Osteoblast (primary cell): ENCODE measurements at regions not wholly inside any gene's neighbourhood (a gene's known extent, or its start where the extent isn't known, plus 50 kb on each side); places are given as distances from the start of the nearest gene placed in this dataset.

Source experiments
- DNase-seq: peaks from one replicate; pipeline ENCODE4 v3.0.0; 2011; ENCODE audit warnings: low spot score, mixed read lengths; ENCODE audit not compliant: insufficient read length; ENCODE audit errors: missing footprints
- H2AFZ ChIP-seq: 2 replicates; pipeline ENCODE4 v1.6.0; 2011; ENCODE audit warnings: mild to moderate bottlenecking, low read length
- H3K27ac ChIP-seq: 2 replicates; pipeline ENCODE4 v1.5.1; 2011; ENCODE audit warnings: mild to moderate bottlenecking, low read depth, low read length, moderate library complexity
- H3K27me3 ChIP-seq: 2 replicates; pipeline ENCODE4 v1.6.0; 2012; ENCODE audit warnings: mild to moderate bottlenecking, control low read depth, inconsistent platforms, low read length, moderate library complexity; ENCODE audit not compliant: insufficient read depth
- H3K36me3 ChIP-seq: 2 replicates; pipeline ENCODE4 v1.5.1; 2011; ENCODE audit warnings: mild to moderate bottlenecking, low read length, control low read depth, moderate library complexity; ENCODE audit not compliant: insufficient read depth
- H3K4me1 ChIP-seq: 2 replicates; pipeline ENCODE4 v1.5.1; 2011; ENCODE audit warnings: mild to moderate bottlenecking, low read length, control low read depth, moderate library complexity; ENCODE audit not compliant: insufficient read depth
- H3K4me2 ChIP-seq: 2 replicates; pipeline ENCODE4 v1.6.0; 2011; ENCODE audit warnings: mild to moderate bottlenecking, low read length; ENCODE audit not compliant: insufficient read depth
- H3K4me3 ChIP-seq: fragments of 200-600 bp; sonication (generic); 3 replicates; pipeline ENCODE4 v1.5.1; 2012; ENCODE audit warnings: mild to moderate bottlenecking, low read length, inconsistent platforms; ENCODE audit not compliant: insufficient read depth
- H3K79me2 ChIP-seq: 2 replicates; pipeline ENCODE4 v1.6.0; 2012; ENCODE audit warnings: mild to moderate bottlenecking, low read length, control low read depth, inconsistent platforms; ENCODE audit not compliant: insufficient read depth
- H3K9me3 ChIP-seq: 2 replicates; pipeline ENCODE4 v1.5.1; 2011; ENCODE audit warnings: low read depth, low read length, control low read depth
- H4K20me1 ChIP-seq: 2 replicates; pipeline ENCODE4 v1.6.0; 2012; ENCODE audit warnings: mild to moderate bottlenecking, low read length, control low read depth; ENCODE audit not compliant: insufficient read depth
- TF ChIP-seq, protein P1 (sequence below): IDR thresholded peaks from 2 replicates; pipeline ENCODE4 v1.5.1; 2011; ENCODE audit warnings: mild to moderate bottlenecking, low read depth, low read length, moderate library complexity; ENCODE audit errors: extremely low read depth

DNA sequence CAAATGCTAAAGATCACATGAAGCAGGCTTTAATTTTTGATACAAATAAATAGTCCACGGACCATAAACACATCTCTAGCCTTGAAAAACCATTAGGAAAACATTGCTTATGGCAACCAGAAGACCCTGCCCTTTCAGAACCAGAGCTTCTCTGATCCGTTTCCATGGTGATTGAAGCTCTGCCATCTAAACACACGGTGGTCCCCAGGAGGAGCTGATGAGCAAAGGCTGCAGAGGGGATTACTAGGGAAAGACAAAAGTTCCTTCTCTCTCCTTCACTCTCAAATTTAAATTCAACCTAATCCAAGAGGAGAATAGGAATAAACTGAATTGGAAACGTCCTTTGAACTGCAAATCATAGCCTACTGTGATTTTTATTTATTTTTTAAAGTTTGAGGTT, 122.0 kb upstream of the ATP10A start:
- Histone ChIP-seq H3K36me3 (no peaks in the 10 kb centered on the region), H3K79me2 (no peaks in the 10 kb centered on the region), H3K4me1 (no peaks in the 10 kb centered on the region), H3K9me3 (no peaks in the 10 kb centered on the region), H4K20me1 (no peaks in the 10 kb centered on the region), H2AFZ (no peak overlapping the region), H3K27me3 (peaks cover 2% of the 10 kb centered on the region), H3K4me3 (no peak overlapping the region), H3K27ac (no peak overlapping the region), H3K4me2 (no peak overlapping the region)
- no peak for DNase-seq
- TF ChIP-seq, protein P1, sequence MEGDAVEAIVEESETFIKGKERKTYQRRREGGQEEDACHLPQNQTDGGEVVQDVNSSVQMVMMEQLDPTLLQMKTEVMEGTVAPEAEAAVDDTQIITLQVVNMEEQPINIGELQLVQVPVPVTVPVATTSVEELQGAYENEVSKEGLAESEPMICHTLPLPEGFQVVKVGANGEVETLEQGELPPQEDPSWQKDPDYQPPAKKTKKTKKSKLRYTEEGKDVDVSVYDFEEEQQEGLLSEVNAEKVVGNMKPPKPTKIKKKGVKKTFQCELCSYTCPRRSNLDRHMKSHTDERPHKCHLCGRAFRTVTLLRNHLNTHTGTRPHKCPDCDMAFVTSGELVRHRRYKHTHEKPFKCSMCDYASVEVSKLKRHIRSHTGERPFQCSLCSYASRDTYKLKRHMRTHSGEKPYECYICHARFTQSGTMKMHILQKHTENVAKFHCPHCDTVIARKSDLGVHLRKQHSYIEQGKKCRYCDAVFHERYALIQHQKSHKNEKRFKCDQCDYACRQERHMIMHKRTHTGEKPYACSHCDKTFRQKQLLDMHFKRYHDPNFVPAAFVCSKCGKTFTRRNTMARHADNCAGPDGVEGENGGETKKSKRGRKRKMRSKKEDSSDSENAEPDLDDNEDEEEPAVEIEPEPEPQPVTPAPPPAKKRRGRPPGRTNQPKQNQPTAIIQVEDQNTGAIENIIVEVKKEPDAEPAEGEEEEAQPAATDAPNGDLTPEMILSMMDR = no peak

DNA sequence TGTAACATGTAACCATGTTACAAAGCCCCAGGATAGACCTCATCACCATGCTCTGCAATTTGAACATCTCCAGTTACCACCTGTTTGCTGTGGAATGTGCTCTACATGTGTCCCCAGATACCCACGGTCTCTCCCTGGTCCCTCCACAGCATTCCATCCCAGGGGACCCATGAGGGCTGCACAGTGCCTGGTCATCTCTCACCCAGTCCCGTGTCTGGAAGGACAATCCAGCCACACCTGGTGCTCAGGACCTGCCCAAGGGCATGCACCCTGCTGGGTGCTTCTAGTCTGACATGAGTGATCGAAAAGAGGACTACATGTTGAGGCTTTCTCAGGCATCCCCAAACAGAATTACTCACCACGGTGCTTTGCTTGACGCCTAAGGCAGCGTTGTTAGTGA, 119.6 kb upstream of the ATP10A start:
- no peaks in the 10 kb centered on the region for H3K9me3 ChIP-seq
- DNase-seq = no peak
- no peaks in the 10 kb centered on the region for H4K20me1 ChIP-seq
- TF ChIP-seq, protein P1 = no peak
- H3K79me2 ChIP-seq = no peaks in the 10 kb centered on the region
- no peaks in the 10 kb centered on the region for H3K4me1 ChIP-seq
- no peak overlapping the region for H3K4me3 ChIP-seq
- H3K36me3 ChIP-seq = no peaks in the 10 kb centered on the region
- no peak overlapping the region for H3K27ac ChIP-seq
- H3K27me3 ChIP-seq = peaks cover 2% of the 10 kb centered on the region
- H2AFZ ChIP-seq = no peak overlapping the region
- H3K4me2 ChIP-seq = no peak overlapping the region

DNA sequence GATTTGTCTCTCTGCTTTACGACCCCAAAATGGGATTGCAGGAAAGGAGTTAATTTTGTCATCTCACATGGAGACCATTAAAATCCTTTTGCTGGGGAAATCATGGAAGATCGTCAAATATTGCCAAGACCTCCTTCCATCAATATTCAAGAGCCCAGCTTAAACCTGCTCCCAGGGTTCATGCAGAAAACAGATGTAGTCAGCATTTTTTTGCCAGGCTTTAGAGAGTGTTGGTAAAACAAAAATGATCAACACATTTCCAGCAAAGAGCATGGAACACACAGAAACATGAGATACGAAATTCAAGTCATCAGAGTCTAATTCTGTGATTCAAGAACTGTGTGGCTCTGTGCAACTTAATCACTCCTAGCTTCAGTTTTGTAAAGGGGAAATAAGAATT, 118.0 kb upstream of the ATP10A start:
- Histone ChIP-seq H3K27ac (no peak overlapping the region), H2AFZ (no peak overlapping the region), H3K27me3 (peaks cover 2% of the 10 kb centered on the region), H3K4me1 (no peaks in the 10 kb centered on the region), H3K4me3 (no peak overlapping the region), H3K36me3 (no peaks in the 10 kb centered on the region), H4K20me1 (no peaks in the 10 kb centered on the region), H3K79me2 (no peaks in the 10 kb centered on the region), H3K4me2 (no peak overlapping the region), H3K9me3 (no peaks in the 10 kb centered on the region)
- no peak for DNase-seq
- TF ChIP-seq, protein P1 = no peak

DNA sequence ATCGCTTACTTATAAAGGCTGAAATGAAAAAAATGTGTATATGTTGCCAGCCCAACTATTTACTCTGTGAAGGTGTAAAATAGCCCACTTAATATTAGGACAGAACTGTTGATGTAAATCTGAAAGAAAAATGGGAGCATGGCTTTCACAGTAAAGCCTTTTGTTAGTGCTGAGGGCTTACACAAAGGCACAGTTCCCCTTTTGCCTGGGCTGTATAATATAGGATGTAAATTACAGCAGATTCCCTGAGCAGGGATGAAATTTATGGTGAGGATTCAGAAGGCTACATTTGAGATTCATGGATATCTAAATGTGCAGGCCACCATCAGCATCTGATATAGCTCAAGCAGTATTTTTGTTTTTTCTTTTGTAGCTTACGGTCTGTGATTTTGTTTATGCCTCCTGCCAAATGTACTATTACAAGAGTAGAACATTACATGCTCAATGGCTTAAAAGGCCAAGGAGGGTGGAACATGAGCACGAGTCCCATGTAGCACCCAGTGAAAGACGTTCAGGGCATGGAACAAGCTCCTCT, 109.1 kb upstream of the ATP10A start:
- no peaks in the 10 kb centered on the region for H4K20me1 ChIP-seq
- no peak overlapping the region for H2AFZ ChIP-seq
- no peaks in the 10 kb centered on the region for H3K79me2 ChIP-seq
- H3K4me1 ChIP-seq = no peaks in the 10 kb centered on the region
- no peak overlapping the region for H3K4me2 ChIP-seq
- DNase-seq = no peak
- H3K27me3 ChIP-seq = no peaks in the 10 kb centered on the region
- TF ChIP-seq, protein P1 = no peak
- H3K36me3 ChIP-seq = no peaks in the 10 kb centered on the region
- no peak overlapping the region for H3K4me3 ChIP-seq
- H3K9me3 ChIP-seq = no peaks in the 10 kb centered on the region
- H3K27ac ChIP-seq = no peak overlapping the region
